ENCODE measurements at regions not wholly inside any gene's neighbourhood (a gene's known extent, or its start where the extent isn't known, plus 50 kb on each side); places are given as distances from the start of the nearest gene placed in this dataset.
A peak's percentile ranks its signal among the peaks of the same experiment; 100 is the strongest.

- Histone ChIP-seq H3K4me1 (peaks cover 0 to 25% (median 22%) of the 10 kb centered on the region in 4 donors), H3K27ac (peak overlapping the region; percentile 12 to 57 (median 32)), H3K9me3 (no peaks in the 10 kb centered on the region), H3K36me3 (no peaks in the 10 kb centered on the region), H3K27me3 (no peaks in the 10 kb centered on the region), H3K4me3 (no peak overlapping the region)
- TF ChIP-seq EP300 (IDR thresholded peaks at IDR 0.05), result no peak
- no peak for TF ChIP-seq POLR2A (IDR thresholded peaks at IDR 0.05)
- no peak for TF ChIP-seq CTCF (IDR thresholded peaks at IDR 0.05)
- no peak for TF ChIP-seq POLR2AphosphoS5 (IDR thresholded peaks at IDR 0.05)
- DNase-seq (no peak), ATAC-seq (ENCODE audit: low FRiP score in 2 of 2) (no peak)
- WGBS, 2 donors, result 64 to 71% methylated on average over 7 of the region's 7 CpGs
Observed at GRCh38 chr1:93811326-93812065, 67.5 kb downstream of the DNTTIP2 start.

- Histone ChIP-seq H3K27ac (no peak overlapping the region), H3K4me3 (no peak overlapping the region), H3K36me3 (no peaks in the 10 kb centered on the region), H3K27me3 (no peaks in the 10 kb centered on the region), H3K4me1 (peaks cover 0 to 22% (median 18%) of the 10 kb centered on the region in 4 donors), H3K9me3 (no peaks in the 10 kb centered on the region)
- 74% methylated on average over 3 of the region's 3 CpGs for WGBS, 2 donors
- DNase-seq (no peak), ATAC-seq (ENCODE audit: low FRiP score in 2 of 2) (no peak)
- no peak for TF ChIP-seq CTCF (IDR thresholded peaks at IDR 0.05)
- no peak for TF ChIP-seq POLR2A (IDR thresholded peaks at IDR 0.05)
- TF ChIP-seq POLR2AphosphoS5 (IDR thresholded peaks at IDR 0.05), result no peak
- no peak for TF ChIP-seq EP300 (IDR thresholded peaks at IDR 0.05)
Observed at GRCh38 chr1:93810316-93810715, 68.7 kb downstream of the DNTTIP2 start.

- Histone ChIP-seq H3K9me3 (no peaks in the 10 kb centered on the region), H3K4me3 (no peak overlapping the region), H3K36me3 (no peaks in the 10 kb centered on the region), H3K4me1 (peaks cover 4 to 24% (median 16%) of the 10 kb centered on the region in 4 donors), H3K27me3 (no peaks in the 10 kb centered on the region), H3K27ac (peak overlapping the region in 1 of 4 donors; percentile 8)
- DNase-seq, result no peak
- no peak for ATAC-seq (ENCODE audit: low FRiP score in 2 of 2)
- WGBS, 2 donors, result 51 to 60% methylated on average over 2 of the region's 2 CpGs
- no peak for TF ChIP-seq EP300 (IDR thresholded peaks at IDR 0.05)
- no peak for TF ChIP-seq CTCF (IDR thresholded peaks at IDR 0.05)
- no peak for TF ChIP-seq POLR2AphosphoS5 (IDR thresholded peaks at IDR 0.05)
- TF ChIP-seq POLR2A (IDR thresholded peaks at IDR 0.05), result no peak
Observed at GRCh38 chr1:93808871-93809270, 70.1 kb downstream of the DNTTIP2 start.

DNA sequence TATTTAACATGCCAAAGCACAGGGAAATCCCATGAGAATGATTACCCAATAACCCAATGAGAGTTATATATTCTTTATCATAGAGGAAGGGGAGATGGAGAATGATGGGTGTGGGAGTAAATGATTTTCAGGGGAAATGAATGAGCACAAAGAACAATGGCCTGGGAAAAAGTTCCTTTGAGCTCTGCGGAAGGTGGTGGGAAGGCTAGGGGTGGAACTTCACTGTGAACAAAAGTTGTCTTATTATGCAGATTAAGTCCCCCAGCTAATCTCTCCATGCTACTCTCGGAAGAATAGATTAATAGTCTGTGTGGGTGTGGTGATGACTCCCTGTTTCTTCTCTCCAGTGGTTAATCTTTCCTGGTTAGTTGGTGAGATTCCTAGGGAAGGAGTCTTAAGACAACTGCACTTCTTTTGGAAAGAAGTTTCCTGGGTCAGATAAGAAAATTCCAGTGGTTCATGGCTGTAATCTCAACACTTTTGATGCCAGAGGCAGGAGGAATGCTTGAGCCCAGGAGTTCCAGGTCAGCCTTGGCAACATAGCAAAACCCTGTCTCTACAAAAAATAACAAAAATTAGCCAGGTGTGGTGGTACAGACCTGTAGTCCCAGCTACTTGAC lies 71.6 kb downstream of the DNTTIP2 start:
- H3K27ac ChIP-seq, result no peak overlapping the region
- H3K4me3 ChIP-seq, result no peak overlapping the region
- TF ChIP-seq EP300 (IDR thresholded peaks at IDR 0.05) (no peak), CTCF (IDR thresholded peaks at IDR 0.05) (no peak), POLR2A (IDR thresholded peaks at IDR 0.05) (no peak), POLR2AphosphoS5 (IDR thresholded peaks at IDR 0.05) (no peak)
- no peaks in the 10 kb centered on the region for H3K36me3 ChIP-seq
- ATAC-seq (ENCODE audit: low FRiP score in 2 of 2) (no peak), DNase-seq (no peak)
- H3K4me1 ChIP-seq, result peaks cover 8 to 25% (median 16%) of the 10 kb centered on the region in 4 donors
- H3K9me3 ChIP-seq, result no peaks in the 10 kb centered on the region
- no peaks in the 10 kb centered on the region for H3K27me3 ChIP-seq
- 74 to 80% methylated on average over 2 of the region's 2 CpGs for WGBS, 2 donors

Data from upper lobe of left lung (tissue), 6 donors.